Activated CD8-positive, alpha-beta memory T cell treated with anti-CD3 and anti-CD28 coated beads for 36 hours (primary cell): ENCODE measurements at regions not wholly inside any gene's neighbourhood (a gene's known extent, or its start where the extent isn't known, plus 50 kb on each side); places are given as distances from the start of the nearest gene placed in this dataset.

ENCODE experiments used
- CTCF ChIA-PET: fragments of 350-600 bp; sonication (Branson Sonifier 250); formaldehyde crosslinking; loops from one replicate; lab custom pipeline; 2021; ENCODE audit warnings: antibody characterized with exemption; lab: Charles Lee
- POLR2A ChIA-PET: fragments of 350-600 bp; sonication (Branson Sonifier 250); formaldehyde crosslinking; loops from one replicate; lab custom pipeline; 2021; ENCODE audit warnings: antibody characterized with exemption; lab: Charles Lee

DNA sequence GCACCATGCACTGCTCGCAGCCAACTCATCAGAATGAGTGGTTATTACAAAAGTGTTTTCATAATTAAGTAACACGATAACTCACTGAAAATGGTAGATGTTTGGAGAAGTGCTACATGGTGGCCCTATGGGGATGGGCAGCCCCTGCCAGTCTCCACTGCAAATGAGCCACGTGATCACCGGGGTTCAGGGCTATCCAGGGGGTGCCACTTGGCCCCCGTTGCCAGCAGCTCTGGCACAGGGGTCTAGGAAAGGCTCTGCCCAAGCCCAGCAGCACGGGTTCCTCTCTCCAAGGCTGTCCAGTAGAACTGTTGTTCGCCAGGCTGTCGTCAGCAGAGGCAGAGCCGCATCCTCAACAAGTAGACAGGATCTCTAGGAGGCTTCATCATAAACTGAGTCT, 382.1 kb upstream of the B3GAT1 start:
- POLR2A ChIA-PET: no interaction called here
- CTCF ChIA-PET: no interaction called here

DNA sequence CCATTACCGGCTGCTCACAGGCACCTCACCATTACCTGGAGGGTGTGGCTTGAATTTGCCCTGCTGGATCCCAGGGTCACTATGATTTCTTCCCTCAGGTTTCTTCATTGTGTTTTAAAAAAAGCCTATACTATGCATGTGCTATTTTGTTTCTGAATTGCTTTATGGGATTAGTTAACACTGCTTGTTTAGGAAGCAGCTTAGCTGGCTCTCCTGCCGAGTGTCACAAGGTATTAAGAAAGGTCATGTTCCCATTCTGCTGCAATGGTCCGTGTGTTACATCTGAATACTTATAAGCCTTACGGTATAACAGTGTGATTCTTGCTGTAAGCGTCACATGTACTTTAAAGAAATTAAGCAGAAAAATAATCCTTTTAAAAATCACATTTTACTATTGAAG, 380.6 kb upstream of the B3GAT1 start:
- ChIA-PET POLR2A (no interaction called here), CTCF (no interaction called here)

DNA sequence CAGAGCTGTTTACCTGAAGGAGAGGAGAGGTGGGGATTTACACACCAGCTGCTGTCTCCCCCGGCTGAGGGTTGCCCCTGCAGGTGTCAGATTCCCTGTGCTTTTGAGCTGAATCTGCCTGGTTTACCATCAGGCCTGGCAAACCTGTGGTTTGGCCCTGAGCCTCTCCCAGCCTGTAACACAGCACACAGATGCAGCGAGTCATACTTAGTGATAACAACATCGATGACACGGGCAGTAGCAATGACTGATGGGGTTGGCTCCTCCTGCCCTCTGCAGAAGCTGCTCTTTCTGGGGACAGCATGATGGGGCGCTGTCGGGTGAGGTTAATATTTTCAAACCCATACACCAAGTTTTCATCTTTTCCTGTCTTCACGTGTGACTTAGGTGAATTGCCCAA, 380.0 kb upstream of the B3GAT1 start:
- ChIA-PET CTCF (no interaction called here), POLR2A (no interaction called here)

DNA sequence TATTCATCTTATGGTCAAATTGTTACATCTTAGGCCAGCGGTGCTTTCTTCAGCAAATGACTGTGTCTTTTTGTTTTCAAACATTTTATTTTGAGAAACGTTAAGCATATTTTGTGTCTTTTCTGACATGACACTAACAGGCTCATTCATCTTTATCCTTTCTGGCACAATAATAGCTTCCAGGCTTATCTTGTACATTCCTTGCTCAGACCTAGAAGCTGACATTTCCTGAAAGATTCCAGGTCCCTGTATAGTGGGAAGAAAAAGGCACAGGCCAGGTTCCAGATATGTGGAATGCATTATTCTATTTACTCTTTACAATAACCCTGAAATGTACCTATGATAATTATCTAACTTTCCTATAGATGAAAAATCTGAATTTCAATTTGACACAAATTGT, 379.1 kb upstream of the B3GAT1 start:
- ChIA-PET CTCF (no interaction called here), POLR2A (no interaction called here)

DNA sequence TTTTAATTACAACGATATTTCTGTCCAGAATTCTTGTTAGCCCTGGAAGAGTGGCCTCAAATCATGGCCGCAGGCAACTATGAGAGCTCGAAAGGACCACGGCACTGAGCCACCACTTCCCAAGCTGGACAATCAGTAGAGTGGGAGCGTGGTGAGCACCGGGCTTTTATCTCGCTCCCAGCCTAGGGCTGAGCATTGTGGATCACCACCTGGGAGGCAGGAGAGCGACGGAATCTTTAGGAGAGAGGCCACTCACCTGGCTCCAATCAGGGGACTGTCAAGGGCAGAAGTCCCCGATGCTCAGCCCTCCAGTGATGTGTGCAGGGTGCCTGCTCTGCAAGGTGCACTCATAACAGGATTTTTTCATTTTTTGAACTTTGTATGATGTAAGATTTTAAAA, 377.1 kb upstream of the B3GAT1 start:
- ChIA-PET POLR2A (no interaction called here), CTCF (no interaction called here)

DNA sequence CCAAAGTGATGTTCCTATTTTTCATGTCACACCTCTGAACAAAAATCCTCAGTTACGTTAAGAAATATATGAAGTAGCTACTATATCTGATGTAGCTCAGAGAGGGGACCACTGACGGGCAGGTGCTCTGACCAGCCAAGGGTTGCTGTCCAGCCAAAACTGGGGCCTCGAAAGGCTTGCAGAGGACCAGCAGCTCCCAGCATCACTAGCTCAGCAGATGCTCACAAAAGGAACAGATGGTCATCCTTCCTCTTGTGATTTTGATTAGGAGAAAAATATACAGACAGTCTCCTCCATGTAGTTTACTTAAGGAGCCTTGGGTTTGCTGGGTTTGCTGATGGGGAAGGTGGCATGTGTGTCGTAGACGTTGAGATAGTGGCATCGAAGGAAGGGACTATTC, 374.6 kb upstream of the B3GAT1 start:
- ChIA-PET CTCF (no interaction called here), POLR2A (no interaction called here)

DNA sequence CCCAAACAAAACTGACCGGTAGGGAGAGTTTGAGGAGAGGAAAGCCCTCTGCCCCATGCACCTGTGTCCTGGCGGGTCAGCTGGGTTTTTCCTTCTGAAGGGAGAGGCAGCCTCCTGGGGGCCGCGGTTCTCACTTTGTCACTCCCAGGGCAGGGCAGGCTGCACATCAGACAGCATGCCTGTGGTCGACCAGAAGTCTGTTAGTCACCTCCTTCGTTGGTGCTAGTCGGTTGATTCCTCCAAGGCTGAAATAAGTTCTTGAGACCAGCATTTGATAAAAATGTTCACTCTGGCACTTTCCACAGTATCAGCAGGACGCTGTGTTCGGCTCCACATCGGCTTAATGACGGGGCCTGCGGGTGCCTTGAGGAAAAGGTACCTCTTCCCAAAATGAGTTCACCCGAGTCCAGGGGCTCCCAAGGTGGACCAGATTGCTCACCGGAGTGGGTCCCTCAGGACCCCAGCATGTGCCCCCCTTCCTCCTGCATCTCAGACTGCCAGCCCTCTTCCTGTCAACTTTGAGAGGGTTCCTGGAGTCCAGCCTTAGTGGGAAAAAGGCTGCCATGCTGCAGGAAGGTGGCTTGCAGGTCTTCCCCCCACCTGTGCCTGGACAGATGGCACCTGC, 373.7 kb upstream of the B3GAT1 start:
- ChIA-PET POLR2A (no interaction called here), CTCF (no interaction called here)

DNA sequence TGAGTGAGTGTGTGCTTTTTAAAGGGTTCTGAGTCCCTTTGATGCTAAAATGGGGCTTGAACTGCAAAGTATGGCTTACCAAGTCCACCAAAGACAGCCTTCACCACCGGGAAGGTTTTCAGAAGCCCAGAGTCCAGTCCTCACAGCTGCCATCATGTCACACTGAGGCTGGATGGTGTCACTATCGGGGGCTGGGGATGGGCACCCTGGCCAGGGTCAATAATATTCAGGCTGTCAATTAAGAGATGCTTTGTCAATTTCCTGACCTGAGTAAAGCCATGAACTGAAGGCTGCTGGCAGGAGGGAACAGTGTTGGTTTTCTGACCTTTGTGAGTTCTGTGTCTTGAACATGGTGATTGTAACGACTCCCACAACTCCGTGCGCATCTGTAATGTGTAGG, 373.0 kb upstream of the B3GAT1 start:
- POLR2A ChIA-PET: no interaction called here

DNA sequence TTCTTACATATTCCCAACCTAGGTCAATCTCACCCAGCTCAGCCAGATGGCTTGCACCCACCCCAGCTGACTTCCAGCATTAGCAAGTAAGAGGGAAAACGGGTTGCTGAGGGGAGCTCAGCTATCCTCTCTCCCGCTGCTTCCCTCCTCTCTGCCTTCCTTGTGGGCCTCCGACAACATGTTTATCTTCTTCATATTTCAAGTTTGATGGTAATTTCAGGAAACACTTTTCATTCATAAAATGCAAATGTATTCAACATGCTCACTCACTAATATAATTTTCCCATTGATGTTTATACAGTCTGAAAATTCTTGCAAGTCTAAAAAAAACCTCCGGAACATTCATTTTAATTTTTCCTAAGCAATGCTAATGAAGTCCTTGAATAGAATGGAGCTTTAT, 372.5 kb upstream of the B3GAT1 start:
- ChIA-PET CTCF (no interaction called here), POLR2A (no interaction called here)

More for the DNA sequence above, 373.0 kb upstream of the B3GAT1 start:
- CTCF ChIA-PET: no interaction called here

DNA sequence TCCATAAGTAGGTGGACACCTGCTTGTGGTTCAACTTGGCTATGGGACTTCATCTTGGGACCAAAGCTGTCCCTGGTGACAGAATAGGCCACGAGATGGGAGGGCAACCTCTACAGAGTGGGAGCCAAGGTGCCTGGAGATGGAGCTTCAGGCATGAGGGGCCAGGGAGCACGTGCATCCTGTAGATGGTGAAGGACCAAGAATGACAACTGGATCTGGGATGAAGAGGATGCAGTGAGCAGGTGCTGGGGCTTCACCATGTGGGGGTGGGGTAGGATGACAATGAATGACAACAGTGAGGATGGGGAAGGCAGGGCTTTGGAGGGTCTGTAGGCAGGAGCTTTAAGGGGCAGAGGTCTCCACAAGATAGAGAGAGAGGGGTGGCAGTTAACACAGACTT, 372.0 kb upstream of the B3GAT1 start:
- ChIA-PET POLR2A (no interaction called here), CTCF (no interaction called here)

DNA sequence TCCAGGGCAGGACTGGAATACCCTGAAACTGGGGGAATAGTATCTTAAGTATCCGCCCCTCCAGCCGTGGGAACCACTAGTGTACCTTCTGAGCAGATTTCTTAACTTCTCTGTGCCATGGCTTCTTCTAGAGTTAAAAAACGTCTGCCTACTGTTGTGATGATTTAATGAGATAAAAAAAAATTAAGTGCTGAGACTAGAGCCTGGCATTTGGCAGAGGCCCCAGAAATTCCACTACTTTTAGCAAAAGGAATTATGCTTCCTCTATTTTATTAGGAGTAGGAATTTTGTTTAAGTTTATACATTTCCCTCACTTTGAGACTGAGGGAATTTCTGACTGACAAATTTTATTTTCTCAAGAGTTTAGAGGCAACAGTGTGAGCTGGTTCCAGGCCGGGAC, 371.2 kb upstream of the B3GAT1 start:
- POLR2A ChIA-PET: no interaction called here
- CTCF ChIA-PET: no interaction called here

DNA sequence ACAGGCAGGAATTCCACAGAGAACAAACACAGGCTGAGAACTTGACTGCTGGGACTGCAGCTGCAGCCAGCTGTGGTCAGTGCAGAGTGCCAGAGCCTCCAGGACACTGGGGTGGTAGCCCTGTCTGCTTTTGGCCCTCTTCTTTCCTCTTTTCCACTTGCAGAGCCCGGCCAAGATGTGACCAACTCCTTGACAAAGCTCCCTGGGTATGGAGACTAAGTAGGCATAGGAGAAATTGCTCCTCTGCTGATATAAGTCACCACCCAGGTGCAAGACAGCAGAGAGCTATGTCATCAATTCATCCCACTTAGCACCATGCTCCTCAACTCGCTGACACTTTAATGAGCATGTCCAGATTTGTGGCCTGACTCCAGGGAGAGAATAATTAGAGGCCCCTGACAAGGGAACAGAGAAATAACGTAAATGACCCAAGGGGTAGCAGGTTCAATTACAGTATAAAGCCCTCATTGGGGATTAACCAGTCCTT, 369.4 kb upstream of the B3GAT1 start:
- CTCF ChIA-PET: no interaction called here
- POLR2A ChIA-PET: no interaction called here

DNA sequence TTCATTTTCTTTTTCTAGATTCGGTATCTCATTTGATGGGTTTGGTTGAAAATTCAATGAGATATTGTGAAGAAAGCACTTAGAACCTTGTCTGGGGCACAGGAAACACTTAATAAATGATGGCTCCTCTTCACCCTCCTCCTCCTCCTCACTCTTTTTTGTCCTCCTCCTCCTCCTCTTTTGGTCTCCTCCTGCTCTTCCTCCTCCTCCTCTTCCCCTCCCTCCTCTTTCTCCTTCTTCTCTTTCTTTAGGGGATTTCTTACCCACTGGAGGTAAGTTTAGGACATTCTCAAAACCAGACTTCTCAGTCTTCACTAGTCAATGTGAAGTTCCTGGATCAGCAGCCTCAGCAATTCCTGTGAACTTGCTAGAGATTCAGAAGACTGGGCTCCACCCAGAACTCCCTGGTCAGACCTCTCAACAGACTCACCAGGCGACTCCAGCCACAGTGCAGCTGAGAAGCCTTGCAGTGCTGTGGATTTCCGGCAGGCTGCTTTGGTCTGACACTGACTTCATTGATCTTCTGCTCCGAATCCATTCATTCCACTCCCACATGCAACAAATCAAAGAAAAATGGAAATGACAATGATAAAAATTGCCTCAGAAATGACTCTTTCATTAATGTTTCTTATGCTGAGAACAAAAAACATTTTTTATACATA, 368.6 kb upstream of the B3GAT1 start:
- CTCF ChIA-PET: no interaction called here
- POLR2A ChIA-PET: no interaction called here

DNA sequence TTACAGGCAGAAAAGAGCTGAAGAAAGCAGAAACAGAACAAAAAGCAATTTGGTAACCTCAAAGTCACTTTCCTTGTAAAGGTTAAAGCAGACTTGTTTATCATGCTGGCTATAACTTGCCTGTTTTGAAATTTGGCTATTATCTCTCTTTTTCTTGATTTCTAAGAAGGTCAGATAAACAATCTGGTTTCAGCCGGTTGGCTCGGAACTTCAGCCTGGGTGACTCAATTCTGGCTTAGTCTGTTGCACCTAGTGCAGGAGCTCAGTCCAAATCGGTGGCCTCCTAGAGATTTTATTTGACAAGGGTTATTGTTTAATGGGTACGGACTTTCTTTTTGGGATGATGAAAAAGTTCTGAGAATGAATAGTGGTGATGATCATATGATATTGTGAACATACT, 367.1 kb upstream of the B3GAT1 start:
- ChIA-PET POLR2A (no interaction called here), CTCF (no interaction called here)

DNA sequence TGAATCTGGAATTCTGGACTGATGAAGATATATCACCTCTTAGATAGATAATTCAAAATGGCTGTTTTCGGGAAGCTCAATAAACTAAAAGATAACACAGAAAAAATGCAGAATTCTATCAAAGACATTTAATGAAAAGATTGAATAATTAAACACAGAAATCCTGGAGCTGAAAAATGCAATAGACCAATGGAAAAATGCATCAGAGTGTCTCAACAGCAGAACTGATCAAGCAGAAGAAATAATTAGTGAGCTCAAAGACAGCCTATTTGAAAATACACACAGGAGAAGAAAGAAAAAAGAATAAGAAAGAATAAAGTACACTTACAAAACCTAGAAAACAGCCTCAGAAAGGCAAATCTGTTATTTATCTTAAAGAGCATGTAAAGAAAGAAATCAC, 356.4 kb upstream of the B3GAT1 start:
- ChIA-PET POLR2A (no interaction called here), CTCF (no interaction called here)

DNA sequence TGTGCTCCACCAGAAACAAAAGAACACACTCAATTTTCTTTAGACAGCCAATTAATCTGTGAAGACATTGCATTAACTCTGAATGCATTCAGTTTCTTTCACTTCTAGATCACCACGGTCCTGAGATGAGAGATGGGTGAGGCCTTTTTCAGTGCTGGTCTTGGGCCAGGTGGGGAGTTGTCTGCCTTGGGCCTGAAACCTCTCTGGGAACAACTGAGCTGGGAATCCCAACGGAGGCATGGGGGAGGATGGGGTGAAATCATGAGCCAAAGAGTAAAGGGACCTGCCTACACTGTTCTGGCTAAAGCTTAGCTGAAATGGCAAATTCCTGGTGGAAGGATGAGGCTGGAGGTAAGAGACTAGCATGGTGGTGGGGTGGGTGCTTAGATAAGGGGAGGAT, 353.5 kb upstream of the B3GAT1 start:
- ChIA-PET POLR2A (no interaction called here), CTCF (no interaction called here)

DNA sequence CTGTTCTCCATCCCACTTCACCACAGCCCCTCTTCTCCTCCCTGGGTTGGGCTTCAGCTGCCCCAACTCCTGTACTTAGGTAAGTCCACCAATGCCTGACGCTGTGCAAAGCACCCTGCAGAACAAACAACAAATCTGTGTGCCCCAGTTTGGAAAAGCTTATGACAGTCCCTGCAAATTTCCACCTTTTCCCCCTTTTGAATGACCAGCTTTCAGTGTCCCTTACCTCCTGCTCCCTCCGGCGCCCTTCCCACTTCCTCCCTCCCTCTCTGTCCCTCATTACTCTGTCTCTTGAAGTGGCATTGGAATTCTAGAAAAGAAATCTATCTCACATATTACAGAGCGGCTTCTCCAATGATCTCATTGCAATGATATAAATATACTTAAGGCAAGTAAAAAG, 352.9 kb upstream of the B3GAT1 start:
- CTCF ChIA-PET: no interaction called here

DNA sequence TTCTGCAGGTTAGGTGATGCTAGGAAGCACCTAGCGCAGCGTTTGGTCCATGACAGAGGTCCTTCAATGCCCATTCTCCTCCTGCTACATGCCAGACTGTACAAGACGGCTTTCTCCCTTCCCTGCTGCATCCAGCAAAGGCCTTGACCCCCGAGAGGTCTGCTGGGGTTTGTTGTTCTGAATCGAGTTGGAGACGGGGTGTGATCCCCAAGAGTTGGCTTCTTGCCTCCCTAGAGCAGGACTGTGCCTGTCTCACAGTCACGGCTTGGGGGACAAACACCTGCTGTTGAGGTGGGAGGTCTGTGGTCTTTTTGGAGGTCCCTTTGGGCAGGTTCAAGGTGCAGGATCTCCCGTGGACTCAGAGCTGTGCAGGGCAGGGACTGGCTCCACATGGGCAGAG, 352.3 kb upstream of the B3GAT1 start:
- POLR2A ChIA-PET: no interaction called here
- CTCF ChIA-PET: no interaction called here

More for the DNA sequence above, 352.9 kb upstream of the B3GAT1 start:
- POLR2A ChIA-PET: no interaction called here

DNA sequence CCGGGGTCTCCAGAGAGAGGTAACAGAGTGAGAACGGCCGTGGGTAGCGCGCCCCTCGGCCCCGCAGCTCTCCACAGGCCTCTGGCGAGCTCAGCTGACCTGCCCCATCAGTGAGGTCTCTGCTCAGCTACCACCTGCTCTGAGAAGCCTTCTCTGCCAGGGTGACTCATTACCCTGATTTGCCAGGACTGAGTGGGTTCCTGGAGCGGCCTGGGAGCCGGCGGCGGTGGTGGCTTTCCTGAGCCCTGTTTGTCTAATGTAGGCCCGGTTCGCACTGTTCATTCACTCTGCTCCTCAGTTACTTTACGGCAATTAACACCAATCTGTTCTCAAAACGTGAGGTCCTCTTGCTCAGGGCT, 351.0 kb upstream of the B3GAT1 start:
- CTCF ChIA-PET: no interaction called here
- POLR2A ChIA-PET: no interaction called here

DNA sequence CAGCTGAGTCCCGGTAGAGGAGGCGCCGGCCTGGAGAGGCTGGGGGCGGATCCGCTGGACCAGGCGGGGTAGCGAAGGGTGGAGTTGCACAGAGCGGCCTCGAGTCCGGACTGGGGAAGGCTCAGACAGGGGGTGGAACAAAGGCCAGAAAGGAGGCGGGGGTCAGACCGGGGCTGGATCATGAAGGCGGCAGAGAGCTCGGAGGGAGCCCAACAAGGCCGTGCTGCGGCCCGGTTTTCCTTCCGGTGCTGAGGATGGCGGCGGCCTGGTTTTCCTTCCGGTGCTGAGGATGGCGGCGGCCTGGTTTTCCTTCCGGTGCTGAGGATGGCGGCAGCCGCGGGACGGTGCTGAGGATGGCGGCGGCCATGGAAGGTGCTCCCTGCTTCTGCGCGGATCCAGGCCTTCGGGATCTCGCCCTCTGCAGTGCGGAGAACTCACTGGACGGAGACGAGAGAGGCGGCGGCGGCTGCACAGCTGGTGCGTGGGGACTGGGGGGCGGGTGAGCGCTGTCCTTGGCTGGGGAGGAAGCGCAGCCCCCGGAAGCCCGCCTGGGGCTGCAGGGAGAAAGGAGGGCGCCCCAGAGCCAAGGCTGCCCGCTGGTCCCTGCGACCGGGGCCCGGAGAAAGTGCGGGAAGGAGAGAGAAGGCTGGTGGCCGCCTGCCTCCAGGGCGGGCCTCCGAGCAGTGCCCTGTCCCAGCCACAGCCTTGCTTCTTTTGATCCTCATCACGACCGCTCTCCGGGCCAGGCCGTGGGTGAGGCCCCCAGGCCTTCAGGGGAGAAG, 350.4 kb upstream of the B3GAT1 start:
- ChIA-PET POLR2A (no interaction called here), CTCF (no interaction called here)

DNA sequence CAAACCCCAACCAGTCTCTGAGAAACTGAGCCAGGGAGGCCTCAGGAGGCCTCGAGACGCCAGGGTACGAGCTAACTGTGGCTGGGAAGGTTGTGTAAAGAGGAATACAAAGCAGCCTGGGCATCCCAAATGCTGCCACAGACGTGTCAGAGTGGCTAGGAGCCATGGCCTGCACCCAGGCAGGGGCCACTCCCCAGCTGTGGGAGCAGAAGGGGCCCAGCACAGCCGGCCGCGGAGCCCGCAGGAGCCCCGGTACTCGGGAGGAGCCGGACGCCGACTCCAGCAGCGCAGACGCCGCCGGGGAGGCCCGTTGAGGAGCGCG, 349.8 kb upstream of the B3GAT1 start:
- ChIA-PET POLR2A (no interaction called here), CTCF (no interaction called here)
